Lower leg skin (tissue), 4 donors: ENCODE measurements at regions not wholly inside any gene's neighbourhood (a gene's known extent, or its start where the extent isn't known, plus 50 kb on each side); places are given as distances from the start of the nearest gene placed in this dataset.

Experiments used
- DNase-seq, 2 donors: peaks; one replicate each; pipeline ENCODE4 v3.0.0-alpha.2; 2019; ENCODE audit warnings: low spot score in 2 of 2
- H3K4me3 ChIP-seq: fragments of 200-600 bp; sonication (generic); 2 replicates; pipeline ENCODE4 v1.5.1; 2017; ENCODE audit warnings: mild to moderate bottlenecking, low read depth; ENCODE audit not compliant: poor library complexity, severe bottlenecking
- CTCF ChIP-seq, 3 donors: fragments of 450-650 bp; IDR thresholded peaks; one replicate each; pipeline ENCODE4 v1.5.1; 2016; ENCODE audit warnings: antibody characterized with exemption in 3 of 3, mild to moderate bottlenecking in 3 of 3, moderate library complexity in 2 of 3
- POLR2A ChIP-seq, 2 donors: fragments of 450-650 bp; IDR thresholded peaks; one replicate each; pipeline ENCODE4 v1.6.1; 2016 to 2017; ENCODE audit warnings: antibody characterized with exemption in 2 of 2, mild to moderate bottlenecking in 1 of 2, moderate library complexity in 1 of 2
- WGBS, 2 donors: methylation state at CpG; one replicate each; pipeline ENCODE4 v1.1.5; 2018; 5-methylcytosine and 5-hydroxymethylcytosine counted together
- intact Hi-C: fragments of 100-400 bp; cut with DNase I; formaldehyde crosslinking; loops from one replicate; pipeline ENCODE4 v1.15.0; 2023; ENCODE audit warnings: low total_unique reads

GRCh38 chr10:65375528-65375927, 1550.3 kb upstream of the LRRTM3 start:
- H3K4me3 ChIP-seq, result no peak overlapping the region
- intact Hi-C loops, result no loop called here
- no peak for DNase-seq
- WGBS, 2 donors, result 84 to 91% methylated on average over 3 of the region's 3 CpGs
- no peak for TF ChIP-seq POLR2A (IDR thresholded peaks at IDR 0.05)
- no peak for TF ChIP-seq CTCF (IDR thresholded peaks at IDR 0.05)

GRCh38 chr10:65377687-65378086, 1548.1 kb upstream of the LRRTM3 start:
- TF ChIP-seq POLR2A (IDR thresholded peaks at IDR 0.05) (no peak), CTCF (IDR thresholded peaks at IDR 0.05) (no peak)
- no peak overlapping the region for H3K4me3 ChIP-seq
- no peak for DNase-seq
- WGBS, 2 donors, result 68 to 72% methylated on average over 1 of the region's 1 CpG
- intact Hi-C loops, result no loop called here

GRCh38 chr10:65394502-65395297, 1531.1 kb upstream of the LRRTM3 start:
- H3K4me3 ChIP-seq, result no peak overlapping the region
- DNase-seq, result no peak
- TF ChIP-seq CTCF (IDR thresholded peaks at IDR 0.05) (no peak), POLR2A (IDR thresholded peaks at IDR 0.05) (no peak)
- 24 to 58% methylated on average over 2 of the region's 2 CpGs for WGBS, 2 donors
- intact Hi-C loops, result no loop called here

GRCh38 chr10:65395631-65396030, 1530.2 kb upstream of the LRRTM3 start:
- WGBS, 2 donors, result 96 to 97% methylated on average over 2 of the region's 2 CpGs
- TF ChIP-seq CTCF (IDR thresholded peaks at IDR 0.05) (no peak), POLR2A (IDR thresholded peaks at IDR 0.05) (no peak)
- no peak for DNase-seq
- intact Hi-C loops, result no loop called here
- no peak overlapping the region for H3K4me3 ChIP-seq

GRCh38 chr10:65396997-65397396, 1528.8 kb upstream of the LRRTM3 start:
- 58 to 64% methylated on average over 3 of the region's 3 CpGs for WGBS, 2 donors
- TF ChIP-seq POLR2A (IDR thresholded peaks at IDR 0.05) (no peak), CTCF (IDR thresholded peaks at IDR 0.05) (no peak)
- DNase-seq, result no peak
- intact Hi-C loops, result no loop called here
- H3K4me3 ChIP-seq, result no peak overlapping the region

- intact Hi-C loops, result no loop called here
- TF ChIP-seq POLR2A (IDR thresholded peaks at IDR 0.05) (no peak), CTCF (IDR thresholded peaks at IDR 0.05) (no peak)
- WGBS, 2 donors, result 93 to 96% methylated on average over 2 of the region's 2 CpGs
- no peak for DNase-seq
- H3K4me3 ChIP-seq, result no peak overlapping the region
Observed at GRCh38 chr10:65408401-65408800, 1517.4 kb upstream of the LRRTM3 start.
